NCI-H748 (cell line): ENCODE measurements at regions not wholly inside any gene's neighbourhood (a gene's known extent, or its start where the extent isn't known, plus 50 kb on each side); places are given as distances from the start of the nearest gene placed in this dataset.
A peak's percentile ranks its signal among the peaks of the same experiment; 100 is the strongest.

Experiments used
- DNase-seq: peaks from one replicate; lab custom pipeline; 2025; ENCODE audit not compliant: unreplicated experiment; lab: John Stamatoyannopoulos, UW

DNA sequence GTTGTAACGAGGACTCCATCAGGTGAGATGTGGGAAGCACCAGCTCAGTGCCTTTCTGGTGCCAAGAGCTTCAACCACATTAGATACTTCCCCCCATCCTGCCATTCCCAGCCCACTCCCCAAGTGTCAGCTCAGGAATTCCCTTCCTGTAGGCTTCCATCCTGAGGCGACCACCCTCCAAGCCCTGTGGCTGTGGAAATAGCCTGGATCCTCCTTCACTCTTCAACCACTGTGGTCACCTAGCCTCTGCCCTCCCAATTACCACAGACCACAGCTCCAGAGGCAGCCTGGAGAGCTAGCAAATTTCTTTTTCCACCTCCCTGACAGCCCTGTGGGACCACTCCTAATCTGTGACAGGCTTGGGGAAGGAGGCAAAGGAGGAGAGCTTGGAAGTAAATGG lies 219.8 kb upstream of the MAP3K1 start:
- DNase-seq, result no peak

DNA sequence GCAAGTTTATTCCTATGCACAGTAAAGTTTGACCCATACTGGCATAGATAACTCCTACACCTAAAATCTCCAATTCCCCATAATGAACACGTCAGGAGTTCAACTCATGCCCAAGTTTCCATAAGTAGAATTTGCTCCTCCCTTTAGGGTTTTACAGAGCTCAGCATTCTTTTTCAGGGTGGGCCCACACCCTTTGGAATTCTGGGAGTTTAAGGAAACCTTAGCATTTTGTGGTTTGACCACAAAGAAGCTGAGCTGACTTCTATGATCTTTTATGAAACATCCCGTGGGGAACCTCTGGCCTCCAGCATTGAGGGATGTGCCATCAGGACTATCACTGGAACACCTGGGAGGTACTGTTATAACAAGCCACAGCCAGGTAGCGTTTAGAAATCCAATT lies 220.6 kb upstream of the MAP3K1 start:
- no peak for DNase-seq

DNA sequence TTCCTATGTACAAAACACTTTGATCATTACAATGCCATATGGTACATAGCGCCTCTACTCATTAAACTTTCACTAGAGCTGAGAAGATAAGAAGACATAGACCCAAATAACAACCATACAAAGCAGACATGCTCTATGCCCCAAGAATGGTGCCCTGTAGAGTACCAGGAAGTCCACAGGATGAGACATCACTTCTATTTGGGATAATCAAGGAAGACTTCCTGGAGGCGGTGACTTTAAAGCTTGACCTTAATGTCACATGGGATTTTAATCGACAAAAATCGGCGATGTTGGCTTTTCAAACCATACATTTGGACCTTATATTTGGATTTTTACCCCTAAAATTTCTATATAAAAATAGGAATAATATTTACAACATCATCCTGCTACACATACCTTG lies 224.3 kb upstream of the MAP3K1 start:
- DNase-seq, result no peak

DNA sequence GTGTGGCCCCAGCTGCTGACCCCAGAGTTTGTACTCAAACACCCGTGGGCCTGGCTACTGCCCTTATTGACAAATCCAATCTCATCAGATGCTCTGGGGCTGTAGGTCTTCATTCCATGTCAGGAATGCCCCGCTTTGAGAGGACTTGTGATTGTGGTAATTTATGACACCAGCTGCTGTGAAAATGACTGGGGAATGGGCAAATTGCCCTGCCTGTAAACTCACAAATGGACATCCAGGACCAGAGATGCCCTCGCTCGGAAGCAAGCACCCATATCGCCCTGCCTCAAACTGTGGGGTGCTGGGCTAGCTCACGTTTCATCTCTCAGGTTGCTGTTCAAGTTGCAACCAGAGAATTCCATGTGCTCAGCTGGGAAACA lies 225.9 kb upstream of the MAP3K1 start:
- DNase-seq, result peak; percentile 80

DNA sequence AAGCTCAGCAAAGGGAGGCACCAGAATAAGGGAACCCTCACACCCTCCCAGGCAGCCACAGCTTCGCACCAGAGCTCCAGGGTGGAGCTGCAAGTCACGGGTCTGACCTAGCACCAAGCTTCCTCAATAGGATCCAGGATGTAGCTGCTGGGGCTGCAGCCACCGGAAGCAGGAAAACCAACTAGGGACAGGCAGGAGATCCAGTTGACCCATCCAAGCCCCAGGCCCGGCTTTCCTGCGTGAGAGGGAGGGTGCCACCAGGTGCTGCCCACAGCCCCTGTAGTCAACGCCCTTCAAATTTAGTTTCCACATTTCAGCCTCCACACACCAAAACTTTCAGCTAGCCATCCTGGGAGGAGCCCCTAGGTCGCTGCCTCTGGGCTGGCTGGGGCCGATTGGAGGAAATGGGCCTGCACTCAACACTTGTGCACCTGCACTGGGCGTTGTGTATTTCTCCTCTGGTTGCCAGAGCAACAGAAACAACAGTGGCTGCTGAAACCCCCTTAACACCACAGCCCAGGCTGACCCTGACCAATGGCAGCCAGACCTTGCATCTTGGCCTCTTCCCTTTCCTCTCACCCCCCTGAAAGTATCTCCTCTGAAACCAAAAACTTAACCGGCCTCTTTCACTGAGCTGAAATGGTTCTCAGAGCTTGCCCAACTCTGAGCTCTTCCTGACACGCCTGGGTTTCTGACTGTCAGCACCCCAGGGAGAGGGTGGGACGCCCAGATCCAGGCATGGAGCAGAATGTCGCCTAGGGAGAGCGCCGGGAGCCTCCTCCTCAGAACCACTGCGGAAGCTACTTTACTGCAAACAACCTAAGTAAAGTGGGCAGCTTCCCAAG lies 226.5 kb upstream of the MAP3K1 start:
- DNase-seq, result peak; percentile 92

DNA sequence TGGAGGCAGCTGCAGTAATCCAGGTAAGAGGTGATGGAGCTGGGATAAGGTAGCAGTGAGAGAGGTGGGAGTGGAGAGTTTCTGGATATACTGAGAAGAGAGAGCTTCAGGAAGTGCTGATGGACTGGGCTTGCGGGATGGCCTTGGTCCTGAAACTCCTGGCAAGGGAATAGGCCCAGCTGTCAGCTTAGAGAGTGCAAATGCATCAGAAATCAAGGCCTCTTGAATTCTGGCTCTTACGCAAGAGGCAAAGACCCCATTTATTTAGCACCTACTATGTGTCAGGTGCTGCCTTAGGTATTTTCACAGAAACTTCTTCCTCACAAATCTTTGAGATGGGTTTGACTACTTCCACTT lies 227.2 kb upstream of the MAP3K1 start:
- DNase-seq, result no peak

DNA sequence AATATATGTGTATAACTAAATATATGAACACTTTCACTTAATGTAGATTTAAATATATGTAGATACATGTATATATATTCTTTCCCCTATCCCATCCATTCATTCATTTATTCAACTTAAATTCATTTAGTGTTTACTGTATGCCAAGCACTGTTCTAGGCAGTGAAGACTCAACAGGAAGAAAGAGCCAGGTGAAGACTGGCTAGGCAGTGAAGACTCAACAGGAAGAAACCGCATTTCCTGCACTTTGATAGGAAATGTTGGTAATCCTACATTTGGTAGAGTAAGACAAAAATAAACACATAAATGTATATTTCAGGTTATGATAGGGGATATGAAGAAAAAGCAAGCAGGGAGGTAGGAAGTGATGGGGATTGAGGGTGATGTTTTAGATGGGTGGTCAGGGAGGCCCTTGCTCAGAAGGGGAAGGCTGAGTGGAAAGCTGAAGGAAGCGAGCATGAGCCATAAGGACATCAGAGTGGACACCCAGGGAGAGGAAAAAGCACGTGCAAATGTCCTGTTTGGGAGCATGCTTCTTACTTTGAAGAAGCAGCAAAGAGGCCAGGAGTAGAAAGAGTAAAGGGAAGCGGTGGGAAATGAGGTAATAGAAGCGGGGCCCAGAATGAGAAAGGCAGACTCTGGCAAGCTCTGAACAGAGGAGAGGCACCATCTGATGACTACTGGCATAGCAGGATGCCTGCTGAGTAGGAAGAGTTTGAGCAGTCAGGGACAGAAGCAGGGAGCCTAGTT lies 227.8 kb upstream of the MAP3K1 start:
- DNase-seq, result no peak

DNA sequence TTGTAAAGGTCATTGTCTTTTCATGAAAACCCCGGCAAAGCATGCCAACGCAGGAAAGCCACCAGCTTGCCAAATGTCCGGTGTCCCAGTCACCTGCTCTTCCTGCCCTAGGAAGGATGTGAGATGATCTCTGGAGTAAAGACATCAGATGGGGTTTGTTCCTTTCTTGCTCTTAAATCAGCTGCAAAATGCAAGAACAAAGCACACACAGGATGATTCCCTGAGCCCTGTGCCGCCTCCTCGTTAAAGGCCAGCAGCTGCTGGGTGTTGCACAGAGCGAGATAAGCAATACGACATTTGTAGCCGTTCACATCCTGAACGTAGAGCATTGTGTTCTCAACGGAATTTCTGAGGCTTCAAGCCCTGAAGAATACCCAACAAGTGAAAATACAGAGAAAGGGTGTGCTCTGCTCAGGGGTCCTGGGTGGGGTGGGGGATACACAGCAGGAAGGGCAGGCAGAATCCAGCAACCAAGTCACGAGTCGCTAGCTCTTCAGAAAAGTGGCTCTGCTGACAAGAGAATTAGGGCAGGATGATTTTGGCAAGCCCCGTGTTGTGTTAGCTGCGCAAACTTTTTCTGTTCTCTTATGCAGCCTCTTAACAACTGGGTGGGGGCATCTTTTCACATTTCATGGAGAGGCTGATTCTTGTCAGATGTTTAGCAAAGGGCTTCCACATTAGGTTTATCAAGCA lies 229.2 kb upstream of the MAP3K1 start:
- DNase-seq, result peak; percentile 30

DNA sequence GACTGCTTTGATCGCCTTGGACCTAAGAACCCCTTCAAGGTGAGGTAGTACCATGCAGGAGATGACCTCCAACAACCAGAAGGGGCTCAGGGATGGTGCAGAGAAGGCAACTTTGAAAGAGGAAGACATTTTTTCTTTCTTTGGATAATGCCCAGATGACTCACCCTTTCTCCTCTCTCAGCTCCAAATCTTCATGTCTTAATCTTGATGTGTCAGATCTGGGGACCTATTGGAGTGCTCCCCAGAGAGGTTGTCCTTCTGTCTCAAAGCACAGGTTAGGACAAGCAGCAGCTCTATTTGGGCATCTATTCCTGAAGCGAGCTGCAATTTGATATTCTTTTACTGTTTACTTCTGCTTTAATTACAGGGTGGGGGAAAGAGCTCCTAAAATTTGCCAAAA lies 229.9 kb upstream of the MAP3K1 start:
- DNase-seq, result no peak

DNA sequence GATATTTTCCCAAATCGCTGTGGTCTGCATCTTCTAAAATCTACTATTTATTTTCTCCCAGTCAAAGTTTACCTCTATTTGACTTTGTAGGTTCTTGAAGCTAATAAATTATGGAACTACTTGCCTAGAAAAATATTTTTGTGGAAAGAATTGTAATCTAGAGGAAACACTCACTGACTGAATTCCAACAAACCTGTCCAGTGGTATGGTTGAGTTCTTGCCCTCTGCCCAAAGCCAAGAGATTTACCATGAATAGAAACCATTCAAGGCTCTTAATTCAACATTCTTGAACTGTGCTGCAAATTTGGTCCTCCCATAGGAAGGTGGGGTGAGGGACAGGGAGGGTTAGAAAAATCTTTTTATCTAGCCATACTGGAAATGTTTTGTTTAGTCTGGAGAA lies 233.9 kb upstream of the MAP3K1 start:
- DNase-seq, result no peak

DNA sequence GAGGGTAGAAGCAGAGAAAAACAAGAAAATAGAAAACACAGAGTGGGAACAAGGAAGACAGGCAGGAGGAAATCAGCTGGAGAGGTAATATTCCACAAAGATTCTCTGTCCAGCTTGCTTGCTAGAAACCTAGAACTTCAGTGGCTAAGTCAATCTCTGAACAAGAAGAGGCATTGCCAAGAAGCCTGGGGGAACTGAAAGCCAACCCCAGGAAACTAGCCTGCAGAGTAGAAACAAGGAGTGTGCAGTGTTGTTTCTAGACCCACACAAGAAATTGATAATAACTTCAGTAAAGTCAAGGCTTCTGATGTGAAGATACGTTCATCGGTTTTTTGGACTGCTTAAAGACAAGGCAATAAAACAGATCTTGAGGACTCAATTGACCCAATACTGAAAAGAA lies 234.5 kb upstream of the MAP3K1 start:
- DNase-seq, result no peak

DNA sequence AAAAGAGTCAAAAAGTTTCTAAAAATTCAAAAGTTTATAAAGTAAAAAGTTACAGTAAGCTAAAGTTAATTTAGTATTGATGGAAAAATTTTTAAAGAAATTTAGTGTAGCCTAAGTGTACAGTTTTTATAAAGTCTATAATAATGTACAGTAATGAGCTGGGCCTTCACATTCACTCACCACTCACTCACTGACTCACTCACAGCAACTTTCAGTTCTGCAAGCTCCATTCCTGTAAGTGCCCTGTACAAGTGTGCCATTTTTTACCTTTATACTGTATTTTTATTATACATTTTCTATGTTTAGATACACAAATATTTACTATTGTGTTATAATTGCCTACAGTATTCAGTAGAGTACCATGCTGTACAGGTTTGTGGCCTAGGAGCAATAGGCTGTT lies 239.5 kb upstream of the MAP3K1 start:
- DNase-seq, result no peak

DNA sequence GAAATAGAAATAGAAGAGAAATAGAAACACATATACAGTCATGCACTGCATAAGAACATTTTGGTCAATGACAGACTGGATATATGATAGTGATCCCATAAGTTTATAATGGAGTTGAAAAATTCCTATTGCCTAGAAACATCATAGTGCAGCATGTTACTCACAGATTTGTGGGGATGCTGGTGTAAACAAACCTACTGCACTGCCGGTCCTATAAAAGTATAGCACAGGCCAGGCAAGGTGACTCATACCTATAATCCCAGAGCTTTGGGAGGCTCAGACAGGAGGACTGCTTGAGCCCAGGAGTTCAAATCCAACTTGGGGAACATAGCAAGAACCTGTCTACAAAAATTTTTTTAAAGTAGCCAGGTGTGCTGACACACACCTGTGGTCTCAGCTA lies 240.6 kb upstream of the MAP3K1 start:
- no peak for DNase-seq

DNA sequence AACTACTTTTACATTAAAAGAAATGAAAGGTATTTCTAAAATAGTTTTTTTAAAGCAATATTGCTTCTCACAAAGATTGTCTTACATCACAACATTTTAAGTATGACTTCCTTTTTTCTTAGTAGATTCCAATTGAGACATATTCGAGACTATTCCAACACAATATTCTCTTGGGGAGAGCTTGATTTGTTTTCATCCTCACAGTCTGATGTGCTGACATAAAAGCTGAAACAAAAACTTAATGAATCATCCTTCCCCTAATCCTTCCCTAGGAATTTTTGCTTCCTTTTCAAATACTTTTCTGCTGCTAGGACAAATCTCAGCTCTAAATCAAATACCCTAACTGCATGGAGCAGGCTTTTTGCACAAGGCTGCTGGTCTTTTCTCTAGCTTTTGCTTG lies 245.8 kb upstream of the MAP3K1 start:
- DNase-seq, result no peak

DNA sequence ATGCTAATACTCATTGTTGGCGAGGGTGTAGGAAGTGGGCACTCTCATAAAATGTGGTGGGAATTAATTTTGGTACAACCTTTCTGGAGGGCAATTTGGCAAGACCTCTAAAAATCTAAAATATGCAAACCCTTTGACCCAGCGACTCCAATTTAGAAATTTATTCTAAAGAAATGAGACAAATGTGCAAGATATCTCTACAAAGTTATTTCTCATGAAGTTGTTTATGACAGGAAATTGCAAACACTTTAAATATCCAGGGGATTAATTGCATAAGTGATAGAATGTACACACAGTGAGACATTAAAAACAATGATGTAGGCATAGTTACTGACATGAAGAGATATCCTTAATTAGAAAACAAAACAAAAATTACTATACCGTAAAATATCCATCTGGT lies 246.3 kb upstream of the MAP3K1 start:
- no peak for DNase-seq

DNA sequence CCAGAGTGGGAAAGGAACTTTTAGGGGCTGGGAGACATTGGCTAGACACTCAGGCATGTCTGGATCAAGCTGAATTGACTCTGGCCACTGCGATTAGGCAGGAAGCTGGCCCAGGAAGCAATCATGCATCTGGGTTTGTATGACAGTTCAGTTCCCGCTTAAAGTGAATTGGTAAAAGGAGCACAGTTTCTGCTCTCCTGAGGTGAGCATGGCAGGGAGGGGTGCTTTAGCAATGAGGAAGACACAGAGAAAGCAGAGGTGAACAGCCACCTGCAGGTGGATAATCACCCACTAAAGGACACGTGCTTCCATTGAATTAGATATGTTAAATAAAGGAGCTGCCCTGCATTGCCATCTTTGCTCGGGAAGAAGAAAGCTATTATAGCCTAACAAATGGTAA lies 248.1 kb upstream of the MAP3K1 start:
- peak; percentile 27 for DNase-seq

DNA sequence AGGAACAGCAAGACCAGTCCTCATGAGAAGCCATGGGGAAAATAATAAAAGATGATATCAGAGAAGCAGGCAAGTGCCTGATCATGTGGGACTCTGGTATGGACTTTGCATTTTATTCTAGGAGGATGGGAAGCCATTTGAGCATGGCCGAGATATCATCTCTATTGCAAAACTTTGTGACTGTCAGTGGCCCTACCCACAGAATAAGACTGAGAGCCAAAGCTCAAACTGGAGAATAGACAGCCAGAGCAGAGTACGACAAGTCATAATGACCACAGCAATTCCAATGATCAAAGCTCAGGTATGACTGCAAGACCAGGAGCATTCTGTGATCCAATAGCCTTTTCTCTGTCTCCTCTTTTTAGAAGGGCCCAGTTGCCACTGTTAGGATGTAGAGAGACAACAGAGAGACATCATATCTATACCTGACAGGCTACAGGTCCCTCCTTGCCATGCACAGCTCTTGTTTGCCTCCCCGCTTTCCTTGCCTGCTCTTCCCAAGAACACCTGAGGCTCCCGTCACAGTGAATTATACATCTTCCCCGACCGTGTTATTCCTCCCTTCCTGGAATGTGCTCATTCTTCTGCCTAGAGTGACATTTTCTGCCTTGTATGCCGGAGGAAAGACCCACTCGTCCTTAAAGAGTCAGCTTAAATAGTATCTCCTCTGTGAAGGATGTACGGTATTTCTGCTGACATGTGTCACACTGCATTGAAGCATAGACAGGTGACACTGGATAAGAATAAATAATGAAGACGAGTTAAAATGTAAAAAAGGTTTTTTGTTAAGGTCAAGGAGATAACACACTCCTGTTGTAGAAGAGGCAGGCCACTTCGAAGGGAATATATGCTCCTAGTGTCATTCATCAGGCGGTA lies 248.7 kb upstream of the MAP3K1 start:
- no peak for DNase-seq

DNA sequence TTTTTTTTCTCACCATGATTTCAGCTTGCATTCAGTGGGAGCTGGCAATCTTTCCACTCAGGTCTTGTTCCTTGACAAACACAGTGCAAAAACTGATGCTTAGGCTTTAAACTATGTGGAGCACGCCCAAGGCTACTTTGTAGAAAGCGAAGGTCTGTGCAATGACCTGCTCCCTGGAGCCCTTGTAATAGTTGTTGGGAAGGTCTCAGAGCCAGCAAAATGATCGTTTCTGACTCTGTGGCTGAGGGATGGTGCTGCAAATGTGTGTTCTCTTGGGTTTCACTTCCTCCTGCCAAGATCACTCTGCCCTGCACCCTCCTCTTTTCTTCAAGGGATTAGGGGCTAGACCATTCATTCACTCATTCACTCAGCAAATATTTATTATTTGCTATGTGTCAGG lies 249.7 kb upstream of the MAP3K1 start:
- no peak for DNase-seq

DNA sequence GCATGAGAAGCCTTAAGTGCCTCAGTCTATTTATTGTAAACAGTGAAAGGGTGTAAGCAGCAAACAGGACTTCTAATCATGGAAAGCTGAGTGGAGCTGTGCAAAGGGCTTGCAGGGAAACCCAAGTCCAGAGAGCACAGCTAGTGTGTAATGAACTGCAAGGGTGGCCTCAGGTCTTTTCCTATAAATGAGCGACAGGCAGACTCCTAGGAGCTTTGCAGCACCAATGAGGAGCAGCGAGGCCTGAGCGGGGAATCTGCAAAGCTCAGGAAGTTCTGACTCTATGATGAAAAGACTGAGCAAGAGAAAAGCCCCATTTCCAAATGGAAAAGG lies 250.1 kb upstream of the MAP3K1 start:
- DNase-seq, result no peak

DNA sequence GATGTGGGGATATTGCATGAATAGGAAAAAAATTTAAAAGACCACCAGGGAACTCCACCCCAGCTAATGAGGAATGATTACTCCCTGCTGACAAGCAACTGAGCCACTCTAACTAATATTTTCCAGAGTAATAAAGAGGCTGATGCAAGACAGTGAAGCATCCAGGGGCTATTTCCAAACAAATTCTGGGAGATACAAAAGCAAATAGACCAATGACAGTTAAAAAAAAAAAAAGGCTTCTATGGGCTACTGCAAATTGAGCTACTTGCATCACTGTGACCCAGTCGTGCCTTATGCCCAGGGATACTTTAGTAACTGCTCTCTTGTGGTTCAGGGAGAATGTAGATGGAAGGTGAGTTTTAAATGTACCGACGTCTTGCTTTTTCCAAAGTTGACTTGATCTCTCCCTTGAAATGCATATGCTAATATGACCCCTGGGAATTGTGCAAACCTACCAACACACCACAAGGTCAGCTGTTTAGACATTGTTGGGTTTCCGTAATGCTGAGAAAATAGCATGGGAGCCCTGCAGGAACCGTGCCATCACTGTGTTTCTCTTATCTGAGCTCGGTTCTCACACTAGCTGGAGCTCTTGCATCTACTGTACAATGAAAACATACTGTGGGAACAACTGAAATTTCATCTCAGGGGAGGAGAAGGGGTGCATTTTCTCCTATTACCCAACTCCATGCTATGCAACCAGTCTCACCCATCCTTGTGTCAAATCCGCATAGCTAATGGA lies 250.6 kb upstream of the MAP3K1 start:
- no peak for DNase-seq

DNA sequence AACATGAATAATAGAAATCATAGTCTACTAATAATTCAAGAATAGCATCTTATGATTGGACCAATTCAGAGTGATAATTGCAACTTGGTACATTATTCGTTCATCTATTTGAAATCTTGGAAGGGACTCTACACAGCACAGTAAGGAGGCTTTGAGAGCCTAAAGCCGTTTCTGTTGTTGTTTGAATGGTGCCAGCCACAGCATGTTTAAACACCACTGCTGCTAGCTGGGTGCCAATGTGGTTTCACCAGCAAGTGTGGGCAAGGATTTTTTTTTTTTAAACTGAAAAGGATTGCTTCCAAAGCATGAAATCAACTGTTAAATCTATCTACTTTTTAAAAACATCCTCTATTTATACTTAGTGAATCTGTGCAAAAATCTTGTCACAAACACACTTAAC lies 253.9 kb upstream of the MAP3K1 start:
- no peak for DNase-seq
